Choroid plexus epithelial cell (primary cell): ENCODE measurements at regions not wholly inside any gene's neighbourhood (a gene's known extent, or its start where the extent isn't known, plus 50 kb on each side); places are given as distances from the start of the nearest gene placed in this dataset.

Experiments
- DNase-seq: peaks from one replicate; pipeline ENCODE4 v3.0.0-alpha.2; 2010; ENCODE audit warnings: low read depth
- H3K4me3 ChIP-seq: 2 replicates; pipeline ENCODE4 v1.5.1; 2011; ENCODE audit warnings: low read depth, mild to moderate bottlenecking, control low read depth, low read length, moderate library complexity
- CTCF ChIP-seq: conservative IDR thresholded peaks from 2 replicates; pipeline ENCODE4 v1.5.1; 2011; ENCODE audit warnings: low read depth, mild to moderate bottlenecking, control low read depth, inconsistent platforms, low read length, moderate library complexity

- DNase-seq: no peak
- TF ChIP-seq CTCF: no peak
- no peak overlapping the region for H3K4me3 ChIP-seq
Measured at GRCh38 chr11:86861810-86862209, 61.5 kb downstream of the PRSS23 start.

- H3K4me3 ChIP-seq: no peak overlapping the region
- no peak for TF ChIP-seq CTCF
- DNase-seq: no peak
Measured at GRCh38 chr11:86863476-86863875, 63.1 kb downstream of the PRSS23 start.

GRCh38 chr11:86865436-86865835 is 65.1 kb downstream of the PRSS23 start:
- TF ChIP-seq CTCF: no peak
- H3K4me3 ChIP-seq: no peak overlapping the region
- no peak for DNase-seq

GRCh38 chr11:86869531-86869930 is 69.2 kb downstream of the PRSS23 start:
- no peak overlapping the region for H3K4me3 ChIP-seq
- DNase-seq: no peak
- no peak for TF ChIP-seq CTCF

GRCh38 chr11:86869966-86870570 is 69.7 kb downstream of the PRSS23 start:
- no peak overlapping the region for H3K4me3 ChIP-seq
- peak; percentile 88 for TF ChIP-seq CTCF
- peak; percentile 77 for DNase-seq

GRCh38 chr11:86873573-86874083 is 73.3 kb downstream of the PRSS23 start:
- peak; percentile 62 for DNase-seq
- no peak overlapping the region for H3K4me3 ChIP-seq
- TF ChIP-seq CTCF: no peak
